GM21717 (cell line): ENCODE measurements at regions not wholly inside any gene's neighbourhood (a gene's known extent, or its start where the extent isn't known, plus 50 kb on each side); places are given as distances from the start of the nearest gene placed in this dataset.

Experiments
- ATAC-seq: cut with Tn5 transposase; IDR thresholded peaks from one replicate; pipeline ENCODE4 v1.9.1; 2021; ENCODE audit warnings: mild to moderate bottlenecking, moderate library complexity; ENCODE audit not compliant: unreplicated experiment

GRCh38 chr4:58561170-58561569 is 1451.0 kb upstream of the IGFBP7 start:
- ATAC-seq = no peak

- no peak for ATAC-seq
These were observed 1450.6 kb upstream of the IGFBP7 start for GRCh38 chr4:58560736-58561135.

GRCh38 chr4:58553679-58554078 is 1443.5 kb upstream of the IGFBP7 start:
- ATAC-seq = no peak

GRCh38 chr4:58553031-58553430 is 1442.8 kb upstream of the IGFBP7 start:
- no peak for ATAC-seq

- no peak for ATAC-seq
These were observed 1441.5 kb upstream of the IGFBP7 start for GRCh38 chr4:58551676-58552075.

GRCh38 chr4:58543465-58543864 is 1433.3 kb upstream of the IGFBP7 start:
- no peak for ATAC-seq

- ATAC-seq = no peak
These were observed 1431.7 kb upstream of the IGFBP7 start for GRCh38 chr4:58541926-58542325.

GRCh38 chr4:58522765-58523382 is 1412.7 kb upstream of the IGFBP7 start:
- no peak for ATAC-seq

GRCh38 chr4:58515226-58515625 is 1405.0 kb upstream of the IGFBP7 start:
- ATAC-seq = no peak

GRCh38 chr4:58514299-58514698 is 1404.1 kb upstream of the IGFBP7 start:
- no peak for ATAC-seq

- ATAC-seq = no peak
These were observed 1400.5 kb upstream of the IGFBP7 start for GRCh38 chr4:58510652-58511051.

- no peak for ATAC-seq
These were observed 1396.9 kb upstream of the IGFBP7 start for GRCh38 chr4:58507079-58507478.

GRCh38 chr4:58502839-58503238 is 1392.7 kb upstream of the IGFBP7 start:
- no peak for ATAC-seq

GRCh38 chr4:58499182-58499581 is 1389.0 kb upstream of the IGFBP7 start:
- no peak for ATAC-seq

- ATAC-seq = no peak
These were observed 1381.4 kb upstream of the IGFBP7 start for GRCh38 chr4:58491620-58492019.

GRCh38 chr4:58477950-58478349 is 1367.8 kb upstream of the IGFBP7 start:
- ATAC-seq = no peak

- no peak for ATAC-seq
These were observed 1367.3 kb upstream of the IGFBP7 start for GRCh38 chr4:58477513-58477912.

- no peak for ATAC-seq
These were observed 1364.9 kb upstream of the IGFBP7 start for GRCh38 chr4:58475097-58475496.

GRCh38 chr4:58465031-58465430 is 1354.8 kb upstream of the IGFBP7 start:
- ATAC-seq = no peak

- no peak for ATAC-seq
These were observed 1346.7 kb upstream of the IGFBP7 start for GRCh38 chr4:58456727-58457384.

- ATAC-seq = no peak
These were observed 1343.8 kb upstream of the IGFBP7 start for GRCh38 chr4:58453956-58454355.

GRCh38 chr4:58451707-58452106 is 1341.5 kb upstream of the IGFBP7 start:
- ATAC-seq = no peak

GRCh38 chr4:58435871-58436270 is 1325.7 kb upstream of the IGFBP7 start:
- ATAC-seq = no peak
